K562 (cell line): ENCODE measurements at regions not wholly inside any gene's neighbourhood (a gene's known extent, or its start where the extent isn't known, plus 50 kb on each side); places are given as distances from the start of the nearest gene placed in this dataset.

ENCODE experiments used
- ARHGAP35 ChIP-seq: fragments of 450-650 bp; IDR thresholded peaks from 2 replicates; pipeline ENCODE4 v1.6.1; 2018; ENCODE audit not compliant: partially characterized antibody
- ATF4 ChIP-seq: fragments of 450-650 bp; formaldehyde crosslinking; IDR thresholded peaks from 2 replicates; pipeline ENCODE4 v1.4.0; 2022; ENCODE audit warnings: mild to moderate bottlenecking, moderate library complexity
- CAMTA2 ChIP-seq: fragments of 250-450 bp; sonication (Bioruptor Pico); conservative IDR thresholded peaks from 2 replicates; pipeline ENCODE4 v1.5.1; 2022
- CHD2 ChIP-seq: IDR thresholded peaks from 2 replicates; pipeline ENCODE4 v1.6.1; 2011; ENCODE audit warnings: low read depth, low read length
- CXXC5 ChIP-seq: fragments of 250-450 bp; sonication (Bioruptor Pico); IDR thresholded peaks from 2 replicates; pipeline ENCODE4 v1.8.0; 2022; ENCODE audit warnings: inconsistent platforms, mild to moderate bottlenecking, moderate library complexity
- ELF4 ChIP-seq: fragments of 450-650 bp; formaldehyde crosslinking; IDR thresholded peaks from 2 replicates; pipeline ENCODE4 v1.4.0; 2022; ENCODE audit warnings: missing genetic modification characterization
- FOXJ2 ChIP-seq: fragments of 200-800 bp; sonication (Bioruptor generic); IDR thresholded peaks from 2 replicates; pipeline ENCODE4 v1.6.1; 2016; ENCODE audit warnings: missing genetic modification characterization, missing compliant biosample characterization
- GTF2A2 ChIP-seq: IDR thresholded peaks from 2 replicates; pipeline ENCODE4 v1.6.1; 2016; ENCODE audit warnings: mild to moderate bottlenecking, missing genetic modification characterization, missing compliant biosample characterization
- GTF2F1 ChIP-seq: IDR thresholded peaks from 2 replicates; pipeline ENCODE4 v1.6.1; 2011; ENCODE audit warnings: low read depth, low read length, improper control_type of control experiment
- MEF2A ChIP-seq: IDR thresholded peaks from 2 replicates; pipeline ENCODE4 v1.6.1; 2011; ENCODE audit warnings: low read depth, mild to moderate bottlenecking, low read length, moderate library complexity; ENCODE audit not compliant: control insufficient read depth
- NBN ChIP-seq: fragments of 450-650 bp; IDR thresholded peaks from 2 replicates; pipeline ENCODE4 v1.6.1; 2016; ENCODE audit warnings: low read depth, mild to moderate bottlenecking
- PRPF4 ChIP-seq: fragments of 200-400 bp; formaldehyde crosslinking; IDR thresholded peaks from one replicate; pipeline ENCODE4 v1.6.1; 2017; ENCODE audit warnings: low read length, low read depth, mild to moderate bottlenecking; ENCODE audit not compliant: insufficient read depth, poor library complexity, severe bottlenecking
- RBFOX2 ChIP-seq: fragments of 200-400 bp; formaldehyde crosslinking; IDR thresholded peaks from 2 replicates; pipeline ENCODE4 v1.6.1; 2017; ENCODE audit warnings: low read depth, mild to moderate bottlenecking, low read length, moderate library complexity
- TRIM24 ChIP-seq, 2 experiments: fragments of 450-650 bp; IDR thresholded peaks; 2 replicates each; pipeline ENCODE4 v1.6.1; 2016
- ZBTB40 ChIP-seq, 2 experiments: fragments of 450-650 bp in 1 of 2; sonication (generic) in 1 of 2; formaldehyde crosslinking in 1 of 2; IDR thresholded peaks; 2 replicates each; pipeline versions ENCODE4 v1.7.1 to v1.9.0; 2016 to 2022; ENCODE audit warnings: inconsistent platforms in 1 of 2, mild to moderate bottlenecking in 1 of 2, missing genetic modification reagents in 1 of 2
- ZBTB9 ChIP-seq: fragments of 450-650 bp; formaldehyde crosslinking; IDR thresholded peaks from 2 replicates; pipeline ENCODE4 v1.4.0; 2020; ENCODE audit warnings: mild to moderate bottlenecking, moderate library complexity
- ZC3H8 ChIP-seq: fragments of 450-650 bp; IDR thresholded peaks from 2 replicates; pipeline ENCODE4 v1.6.1; 2017

- TF ChIP-seq ZBTB9 (CRISPR knock-in tag) (peak; percentile 85), PRPF4 (peak; percentile 47), ATF4 (CRISPR knock-in tag) (peak; percentile 63; the same call in 1 of the 2 replicates), MEF2A (peak; percentile 28; the same call in 1 of the 2 replicates), FOXJ2 (tag) (peak; percentile 61; the same call in 1 of the 2 replicates), ZC3H8 (peak; percentile 98), ELF4 (CRISPR knock-in tag) (peak; percentile 92), GTF2A2 (peak; percentile 98), ARHGAP35 (peak; percentile 97), NBN (peak; percentile 91), GTF2F1 (peak; percentile 99), RBFOX2 (peak; percentile 88), ZBTB40 (IDR thresholded peaks at IDR 0.05) (0 out of 2 replicates have a peak, but pooled peaks have one; percentile 41), ZBTB40 (CRISPR knock-in tag; IDR thresholded peaks at IDR 0.05) (peak; percentile 27; the same call in 1 of the 2 replicates), CHD2 (peak; percentile 63; the same call in 1 of the 2 replicates), CAMTA2 (CRISPR knock-in tag) (0 out of 2 replicates have a peak, but pooled peaks have one; percentile 41), CXXC5 (CRISPR knock-in tag) (peak; percentile 80), TRIM24 (IDR thresholded peaks at IDR 0.05) (peak; percentile 29 to 55; a peak in 1 of 4 replicates)
Measured at GRCh38 chr1:144523661-144524407, 62.4 kb upstream of the NBPF15 start (continued).
